RPMI8226 (cell line): ENCODE measurements at regions not wholly inside any gene's neighbourhood (a gene's known extent, or its start where the extent isn't known, plus 50 kb on each side); places are given as distances from the start of the nearest gene placed in this dataset.
"Not testable (repeated sequence)": the region's sequence is repeated elsewhere in the genome, so short reads cannot be mapped to it uniquely, and the experiment has no call there.

Experiments
- DNase-seq: peaks from one replicate; pipeline ENCODE4 v3.0.0-alpha.2; 2015

- DNase-seq = no peak
These were observed 358.7 kb downstream of the RFC3 start for GRCh38 chr13:34176633-34177032.

GRCh38 chr13:34179481-34179880 is 361.5 kb downstream of the RFC3 start:
- no peak for DNase-seq

DNA sequence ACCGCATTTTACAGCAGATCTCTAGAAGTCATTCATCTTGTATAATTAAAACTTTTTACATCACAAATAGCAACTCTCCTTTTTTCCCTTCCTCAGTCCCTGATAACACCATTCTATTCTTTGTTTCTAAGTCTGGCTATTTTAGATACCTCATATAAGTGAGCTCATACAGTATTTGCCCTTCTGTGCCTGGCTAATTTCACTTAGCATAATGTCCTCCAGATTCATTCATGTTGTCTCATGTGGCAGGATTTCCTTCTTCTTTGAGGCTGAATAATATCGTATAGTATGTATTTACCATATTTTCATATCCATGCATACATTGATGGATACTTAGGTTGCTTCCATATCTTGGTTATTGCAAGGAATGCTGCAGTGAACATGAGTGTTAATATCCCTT is 362.0 kb downstream of the RFC3 start:
- no peak for DNase-seq

DNA sequence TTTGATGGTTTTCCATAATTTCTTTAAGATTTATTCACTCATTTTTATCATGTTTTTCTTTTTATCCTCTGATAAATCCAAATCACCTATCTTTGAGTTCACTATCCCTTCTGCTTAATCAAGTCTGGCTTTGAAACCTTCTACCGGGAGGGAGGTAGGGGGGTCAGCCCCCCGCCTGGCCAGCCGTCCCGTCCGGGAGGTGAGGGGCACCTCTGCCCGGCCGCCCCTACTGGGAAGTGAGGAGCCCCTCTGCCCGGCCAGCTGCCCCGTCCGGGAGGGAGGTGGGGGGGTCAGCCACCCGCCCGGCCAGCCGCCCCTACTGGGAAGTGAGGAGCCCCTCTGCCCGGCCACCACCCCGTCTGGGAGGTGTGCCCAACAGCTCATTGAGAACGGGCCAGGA is 363.3 kb downstream of the RFC3 start:
- DNase-seq = not testable (repeated sequence)

- DNase-seq = no peak
These were observed 372.0 kb downstream of the RFC3 start for GRCh38 chr13:34189946-34190345.

DNA sequence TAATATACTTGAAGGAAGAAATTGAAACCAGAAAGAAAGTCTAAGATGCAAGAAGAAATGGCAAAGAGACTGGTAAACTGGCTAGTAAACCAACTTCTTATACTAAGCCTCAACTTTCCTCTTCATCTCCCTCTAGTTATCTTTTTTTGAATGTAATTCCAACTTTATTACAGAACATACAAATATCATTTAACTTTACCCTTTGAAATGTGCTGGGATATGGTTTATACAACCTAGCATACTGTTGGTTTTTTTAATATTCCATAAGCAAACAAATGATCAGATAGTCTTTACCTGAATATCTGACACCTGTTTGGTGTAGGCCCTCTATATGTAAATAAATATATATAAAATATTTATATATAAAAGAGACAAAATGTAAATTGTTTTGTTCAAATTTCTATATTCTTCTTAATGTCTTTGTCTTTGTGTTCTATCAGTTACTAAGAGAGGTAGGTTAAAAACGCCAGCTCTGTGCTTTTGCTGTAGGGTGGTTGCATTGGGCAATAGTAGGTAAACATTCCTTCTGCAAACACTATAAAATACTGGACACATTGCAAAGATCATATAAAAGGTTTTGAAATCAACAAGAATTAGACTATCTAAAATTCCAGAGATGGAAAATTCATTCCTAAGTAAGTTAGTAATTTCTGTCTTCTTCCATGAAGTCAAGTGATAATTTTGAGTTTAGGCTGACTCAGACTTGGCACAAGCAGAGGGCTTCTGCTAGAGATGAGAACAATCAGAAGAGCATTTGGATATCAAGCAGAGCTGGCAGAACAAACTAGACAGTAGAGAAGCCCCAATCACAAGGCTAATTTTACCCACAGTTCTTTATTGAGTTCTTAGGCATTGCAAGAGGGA is 383.3 kb downstream of the RFC3 start:
- no peak for DNase-seq

GRCh38 chr13:34207334-34207733 is 389.4 kb downstream of the RFC3 start:
- no peak for DNase-seq

DNA sequence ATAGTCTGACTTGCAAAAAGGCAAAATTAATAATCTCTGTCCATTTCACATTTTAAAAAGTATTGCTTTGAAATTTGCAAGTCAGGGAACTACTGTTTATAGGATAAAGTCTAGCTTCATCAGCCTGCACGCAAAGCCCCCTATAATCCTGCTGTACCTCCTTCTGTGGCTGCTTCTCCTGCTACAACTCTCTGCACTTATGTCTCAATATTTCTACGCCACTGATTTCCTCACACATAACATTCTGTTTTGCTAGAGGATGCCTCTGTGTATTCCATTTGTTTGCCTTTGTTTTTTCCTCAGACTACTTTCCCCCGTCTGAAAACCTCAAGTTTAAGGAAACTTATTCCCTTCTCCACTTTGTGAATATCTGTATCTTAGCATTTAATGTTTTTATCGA is 389.9 kb downstream of the RFC3 start:
- no peak for DNase-seq

- no peak for DNase-seq
These were observed 390.4 kb downstream of the RFC3 start for GRCh38 chr13:34208336-34208735.

- DNase-seq = no peak
These were observed 392.4 kb downstream of the RFC3 start for GRCh38 chr13:34210341-34210740.

GRCh38 chr13:34214686-34215085 is 396.7 kb downstream of the RFC3 start:
- DNase-seq = no peak

DNA sequence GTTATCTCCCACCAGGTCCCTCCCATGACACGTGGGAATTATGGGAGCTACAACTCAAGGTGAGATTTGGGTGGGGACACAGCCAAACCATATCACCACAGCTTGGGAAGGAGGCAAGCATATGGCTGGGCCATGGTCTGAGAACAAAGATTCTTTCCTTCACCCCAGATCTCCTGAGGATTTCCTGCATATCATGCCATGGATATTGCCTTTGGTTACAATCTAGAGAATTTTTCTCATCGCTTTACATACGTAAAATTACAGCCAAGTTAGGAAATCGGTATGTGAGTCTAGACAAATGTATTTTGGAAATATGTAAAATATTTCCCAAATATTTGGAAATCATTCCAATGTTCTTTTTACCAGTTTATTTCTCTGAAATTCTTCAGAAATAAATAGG is 398.3 kb downstream of the RFC3 start:
- no peak for DNase-seq

- no peak for DNase-seq
These were observed 399.5 kb downstream of the RFC3 start for GRCh38 chr13:34217343-34218025.

DNA sequence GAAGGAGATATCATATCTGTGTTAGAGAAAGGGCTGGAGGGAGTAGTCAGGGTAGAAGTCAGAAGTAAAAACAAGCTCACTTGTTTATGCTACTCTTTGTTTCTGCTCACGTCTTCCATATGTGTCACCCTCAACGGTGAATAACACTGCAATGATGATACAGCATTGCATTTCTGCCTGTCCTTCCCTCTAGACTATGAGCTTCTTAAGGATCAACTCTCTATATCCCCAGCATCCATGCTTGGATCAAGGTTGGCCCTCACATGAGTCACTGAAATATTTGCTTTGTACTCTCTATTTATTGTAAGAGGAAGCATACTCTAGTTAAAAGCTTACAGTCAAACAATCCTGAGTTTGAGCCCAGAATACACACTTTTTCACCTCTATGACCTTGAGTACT is 406.0 kb downstream of the RFC3 start:
- DNase-seq = no peak

DNA sequence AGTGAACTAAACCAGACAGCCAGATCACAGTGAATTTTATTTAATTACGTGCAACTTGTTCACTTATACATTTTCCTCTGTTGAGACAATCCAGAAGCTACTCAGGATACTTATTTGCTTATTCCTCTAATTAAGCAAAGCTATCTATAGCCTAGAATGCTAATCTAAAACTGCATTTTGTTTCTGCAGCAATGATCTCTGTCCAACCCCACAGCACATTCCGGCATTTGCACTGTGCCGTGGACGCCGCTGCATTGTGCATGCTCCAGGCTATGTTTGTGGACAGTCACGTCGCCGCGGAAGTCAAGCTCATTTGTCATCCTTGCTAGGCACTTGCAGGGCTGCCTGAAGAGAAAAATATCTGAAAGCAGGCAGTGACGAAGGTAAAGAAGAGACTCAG is 406.9 kb downstream of the RFC3 start:
- no peak for DNase-seq

DNA sequence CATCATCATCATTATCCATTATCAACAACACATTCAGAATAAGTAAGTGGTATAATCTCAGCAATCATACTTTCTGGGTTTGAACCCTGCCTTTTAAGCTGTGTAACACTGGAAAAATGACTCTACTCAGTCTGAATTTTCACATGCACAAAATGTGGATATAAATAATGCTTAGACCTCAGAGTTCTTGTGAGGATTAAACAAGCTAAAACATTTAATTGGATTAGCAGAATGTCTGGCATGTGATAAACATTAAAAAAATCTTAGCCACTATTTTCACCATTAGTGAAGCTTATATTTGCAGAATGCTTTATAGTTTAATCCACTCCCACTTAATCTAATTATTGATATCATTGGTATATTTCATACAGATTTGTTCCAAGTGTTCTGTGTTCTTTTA is 412.3 kb downstream of the RFC3 start:
- no peak for DNase-seq

- DNase-seq = no peak
These were observed 423.4 kb downstream of the RFC3 start for GRCh38 chr13:34241332-34241731.

DNA sequence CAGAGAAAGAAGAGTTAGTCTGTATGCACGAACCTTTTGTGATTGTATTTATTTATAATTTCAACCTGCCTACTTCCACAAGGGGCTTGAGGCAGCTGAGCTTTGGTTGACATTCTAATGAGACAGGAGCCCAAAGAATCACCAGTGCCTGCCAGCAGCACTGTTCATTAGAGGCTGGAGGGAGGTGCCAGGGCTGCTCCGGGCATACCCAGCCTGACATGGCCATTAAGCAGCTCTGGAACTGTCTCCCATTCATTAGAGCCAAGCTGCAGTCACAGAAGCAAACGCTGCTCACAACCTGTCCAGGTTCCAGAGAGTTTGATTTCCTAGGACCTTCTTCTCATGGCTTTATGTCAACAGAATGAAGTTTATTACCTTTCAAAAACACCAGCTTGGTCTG is 425.5 kb downstream of the RFC3 start:
- no peak for DNase-seq

DNA sequence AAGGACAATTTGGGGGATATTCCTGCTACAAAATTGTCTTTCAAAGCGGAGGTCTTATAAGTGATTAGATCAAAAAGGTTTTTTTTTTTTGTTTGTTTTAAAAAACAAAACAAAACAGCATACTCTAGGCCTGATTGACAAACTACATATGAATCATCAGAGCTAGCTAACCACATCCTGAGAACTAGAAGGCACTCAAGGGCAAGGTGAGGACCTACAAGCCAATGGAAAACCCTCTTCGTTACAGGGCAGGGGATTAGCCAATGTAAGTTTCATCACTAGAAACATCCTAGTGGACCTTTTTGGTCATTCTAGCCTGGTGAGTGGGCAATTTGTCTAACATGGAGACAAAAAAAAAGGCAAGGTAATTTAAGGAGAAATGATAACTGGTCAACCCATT is 428.6 kb downstream of the RFC3 start:
- DNase-seq = no peak

DNA sequence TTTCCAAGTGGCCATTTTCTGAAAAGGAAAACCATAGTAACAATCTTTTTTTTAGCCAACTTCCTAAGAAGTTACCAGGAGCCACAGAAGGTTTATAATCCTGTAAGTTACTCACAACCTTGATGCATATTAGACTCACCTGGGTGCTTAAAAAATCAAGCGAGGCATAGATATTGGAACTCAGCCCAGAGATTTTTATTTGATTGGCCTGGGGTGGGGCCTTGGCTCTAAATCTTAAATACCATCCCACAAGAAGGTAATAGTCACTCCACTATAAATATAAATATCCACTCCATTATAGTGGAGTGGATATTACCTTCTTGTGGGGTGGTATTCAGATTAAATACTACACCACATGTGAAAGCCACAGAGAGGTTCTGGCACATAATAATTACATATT is 429.6 kb downstream of the RFC3 start:
- DNase-seq = no peak

GRCh38 chr13:34249546-34250039 is 431.6 kb downstream of the RFC3 start:
- DNase-seq = no peak

DNA sequence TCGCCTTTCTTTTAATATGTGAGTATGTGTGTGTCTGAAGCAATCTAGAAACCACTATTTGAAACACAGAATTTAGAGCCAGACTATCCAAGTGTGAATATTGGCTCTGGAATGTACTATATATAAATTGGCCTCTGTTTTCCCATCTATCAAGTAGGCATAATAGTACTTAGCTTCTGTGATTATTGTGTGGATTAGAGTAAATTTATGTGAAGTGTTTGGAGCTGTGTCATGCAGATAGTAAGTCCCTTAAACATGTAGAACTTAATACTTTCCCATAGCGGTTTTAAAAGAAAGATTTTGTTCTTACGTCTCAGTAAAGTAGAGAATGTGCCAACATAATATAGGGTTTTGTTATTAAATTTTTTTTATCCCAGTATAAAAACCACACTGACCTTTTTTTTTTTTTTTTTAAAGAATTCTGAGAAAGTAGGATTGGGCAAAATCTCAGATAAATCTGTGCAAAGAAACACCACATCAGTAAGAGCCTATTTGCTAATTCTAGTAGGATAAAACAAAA is 432.3 kb downstream of the RFC3 start:
- no peak for DNase-seq

GRCh38 chr13:34254366-34254765 is 436.4 kb downstream of the RFC3 start:
- DNase-seq = no peak

- no peak for DNase-seq
These were observed 437.8 kb downstream of the RFC3 start for GRCh38 chr13:34255711-34256110.
